GM12873 (cell line): ENCODE measurements at regions not wholly inside any gene's neighbourhood (a gene's known extent, or its start where the extent isn't known, plus 50 kb on each side); places are given as distances from the start of the nearest gene placed in this dataset.

ENCODE experiments used
- TF ChIP-seq, protein P1 (sequence below): IDR thresholded peaks from 2 replicates; pipeline ENCODE4 v1.5.1; 2012; ENCODE audit warnings: low read depth, mild to moderate bottlenecking, moderate library complexity, low read length, control low read depth; ENCODE audit not compliant: insufficient read depth; ENCODE audit errors: missing control alignments

DNA sequence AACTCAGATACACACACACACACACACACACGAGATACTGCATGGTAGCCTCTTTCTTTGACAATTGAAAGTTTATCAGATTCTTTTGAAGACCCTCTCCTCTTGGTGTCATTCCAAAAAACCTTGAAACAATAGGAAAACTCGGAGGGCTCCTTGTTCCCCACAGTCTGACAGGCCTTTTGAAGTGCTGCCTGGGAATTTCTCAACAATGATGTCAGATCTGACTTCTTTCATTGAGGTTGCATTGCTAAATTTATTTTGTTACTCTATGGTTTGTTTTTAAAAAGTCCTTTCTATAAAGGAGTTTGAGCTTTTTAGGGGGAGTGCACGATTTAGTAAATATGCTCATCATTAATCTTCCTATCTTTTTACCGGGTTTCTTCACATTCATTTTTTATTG, 583.9 kb downstream of the SEMA5A start:
- TF ChIP-seq, protein P1, sequence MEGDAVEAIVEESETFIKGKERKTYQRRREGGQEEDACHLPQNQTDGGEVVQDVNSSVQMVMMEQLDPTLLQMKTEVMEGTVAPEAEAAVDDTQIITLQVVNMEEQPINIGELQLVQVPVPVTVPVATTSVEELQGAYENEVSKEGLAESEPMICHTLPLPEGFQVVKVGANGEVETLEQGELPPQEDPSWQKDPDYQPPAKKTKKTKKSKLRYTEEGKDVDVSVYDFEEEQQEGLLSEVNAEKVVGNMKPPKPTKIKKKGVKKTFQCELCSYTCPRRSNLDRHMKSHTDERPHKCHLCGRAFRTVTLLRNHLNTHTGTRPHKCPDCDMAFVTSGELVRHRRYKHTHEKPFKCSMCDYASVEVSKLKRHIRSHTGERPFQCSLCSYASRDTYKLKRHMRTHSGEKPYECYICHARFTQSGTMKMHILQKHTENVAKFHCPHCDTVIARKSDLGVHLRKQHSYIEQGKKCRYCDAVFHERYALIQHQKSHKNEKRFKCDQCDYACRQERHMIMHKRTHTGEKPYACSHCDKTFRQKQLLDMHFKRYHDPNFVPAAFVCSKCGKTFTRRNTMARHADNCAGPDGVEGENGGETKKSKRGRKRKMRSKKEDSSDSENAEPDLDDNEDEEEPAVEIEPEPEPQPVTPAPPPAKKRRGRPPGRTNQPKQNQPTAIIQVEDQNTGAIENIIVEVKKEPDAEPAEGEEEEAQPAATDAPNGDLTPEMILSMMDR, result no peak

- TF ChIP-seq, protein P1, result no peak
Observed at GRCh38 chr5:8981016-8981415, 564.9 kb downstream of the SEMA5A start.

- TF ChIP-seq, protein P1, result no peak
Observed at GRCh38 chr5:8981496-8981895, 564.4 kb downstream of the SEMA5A start.

DNA sequence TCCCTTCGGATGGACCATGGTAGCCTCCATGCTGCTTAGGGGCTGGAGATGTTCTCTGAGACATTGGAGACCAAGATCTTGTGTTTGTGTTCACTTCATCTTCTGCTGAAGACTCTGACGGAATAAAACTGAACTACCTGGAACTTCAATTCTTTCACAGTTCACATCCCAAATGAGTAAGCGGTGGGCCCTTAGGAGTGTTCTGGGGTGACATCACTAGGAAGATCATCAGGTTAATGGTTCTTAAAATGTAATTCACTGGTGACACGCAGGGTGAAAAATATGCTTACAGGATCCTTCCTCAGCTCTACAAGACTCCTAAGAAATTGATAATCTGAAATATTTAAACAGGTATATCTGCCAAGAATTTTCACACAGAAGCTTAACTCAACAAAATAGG, 561.5 kb downstream of the SEMA5A start:
- TF ChIP-seq, protein P1, result no peak
